Liver (tissue), 3 donors: ENCODE measurements at regions not wholly inside any gene's neighbourhood (a gene's known extent, or its start where the extent isn't known, plus 50 kb on each side); places are given as distances from the start of the nearest gene placed in this dataset.

Experiments used
- NR2F2 ChIP-seq: IDR thresholded peaks from 2 replicates; pipeline ENCODE4 v1.6.1; 2016; ENCODE audit warnings: antibody characterized with exemption
- TAF1 ChIP-seq: conservative IDR thresholded peaks from 2 replicates; pipeline ENCODE4 v1.6.1; 2016; ENCODE audit warnings: antibody characterized with exemption, mild to moderate bottlenecking
- TF ChIP-seq, protein P1 (sequence below): fragments of 150-350 bp; IDR thresholded peaks from 2 replicates; pipeline ENCODE4 v1.5.1; 2017; ENCODE audit warnings: improper control_type of control experiment, low read depth, low read length; ENCODE audit not compliant: missing input control
- TF ChIP-seq, protein P2 (sequence below): IDR thresholded peaks from 2 replicates; pipeline ENCODE4 v1.6.1; 2016; ENCODE audit warnings: antibody characterized with exemption, mild to moderate bottlenecking
- donor health status: healthy.
- donor health status: healthy.

DNA sequence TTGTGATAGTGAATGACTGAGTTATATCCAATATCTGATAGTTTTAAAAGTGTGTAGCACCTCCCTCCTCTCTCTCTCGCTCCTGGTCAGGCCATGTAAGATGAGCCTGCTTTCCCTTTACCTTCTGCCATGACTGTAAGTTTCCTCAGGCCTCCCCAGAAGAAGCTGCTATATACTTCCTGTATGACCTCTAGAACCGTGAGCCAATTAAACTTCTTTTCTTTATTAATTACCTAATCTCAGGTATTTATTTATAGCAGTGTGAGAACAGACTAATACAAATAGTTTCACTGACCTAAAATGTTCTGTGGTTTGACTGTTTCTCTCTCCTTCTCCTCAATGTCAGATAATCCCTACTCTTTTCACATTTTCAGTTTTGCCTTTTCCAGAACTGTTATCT, 321.3 kb upstream of the MBL2 start:
- TF ChIP-seq NR2F2 (no peak), TAF1 (no peak)
- TF ChIP-seq, protein P1, sequence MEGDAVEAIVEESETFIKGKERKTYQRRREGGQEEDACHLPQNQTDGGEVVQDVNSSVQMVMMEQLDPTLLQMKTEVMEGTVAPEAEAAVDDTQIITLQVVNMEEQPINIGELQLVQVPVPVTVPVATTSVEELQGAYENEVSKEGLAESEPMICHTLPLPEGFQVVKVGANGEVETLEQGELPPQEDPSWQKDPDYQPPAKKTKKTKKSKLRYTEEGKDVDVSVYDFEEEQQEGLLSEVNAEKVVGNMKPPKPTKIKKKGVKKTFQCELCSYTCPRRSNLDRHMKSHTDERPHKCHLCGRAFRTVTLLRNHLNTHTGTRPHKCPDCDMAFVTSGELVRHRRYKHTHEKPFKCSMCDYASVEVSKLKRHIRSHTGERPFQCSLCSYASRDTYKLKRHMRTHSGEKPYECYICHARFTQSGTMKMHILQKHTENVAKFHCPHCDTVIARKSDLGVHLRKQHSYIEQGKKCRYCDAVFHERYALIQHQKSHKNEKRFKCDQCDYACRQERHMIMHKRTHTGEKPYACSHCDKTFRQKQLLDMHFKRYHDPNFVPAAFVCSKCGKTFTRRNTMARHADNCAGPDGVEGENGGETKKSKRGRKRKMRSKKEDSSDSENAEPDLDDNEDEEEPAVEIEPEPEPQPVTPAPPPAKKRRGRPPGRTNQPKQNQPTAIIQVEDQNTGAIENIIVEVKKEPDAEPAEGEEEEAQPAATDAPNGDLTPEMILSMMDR: no peak
- TF ChIP-seq, protein P2, sequence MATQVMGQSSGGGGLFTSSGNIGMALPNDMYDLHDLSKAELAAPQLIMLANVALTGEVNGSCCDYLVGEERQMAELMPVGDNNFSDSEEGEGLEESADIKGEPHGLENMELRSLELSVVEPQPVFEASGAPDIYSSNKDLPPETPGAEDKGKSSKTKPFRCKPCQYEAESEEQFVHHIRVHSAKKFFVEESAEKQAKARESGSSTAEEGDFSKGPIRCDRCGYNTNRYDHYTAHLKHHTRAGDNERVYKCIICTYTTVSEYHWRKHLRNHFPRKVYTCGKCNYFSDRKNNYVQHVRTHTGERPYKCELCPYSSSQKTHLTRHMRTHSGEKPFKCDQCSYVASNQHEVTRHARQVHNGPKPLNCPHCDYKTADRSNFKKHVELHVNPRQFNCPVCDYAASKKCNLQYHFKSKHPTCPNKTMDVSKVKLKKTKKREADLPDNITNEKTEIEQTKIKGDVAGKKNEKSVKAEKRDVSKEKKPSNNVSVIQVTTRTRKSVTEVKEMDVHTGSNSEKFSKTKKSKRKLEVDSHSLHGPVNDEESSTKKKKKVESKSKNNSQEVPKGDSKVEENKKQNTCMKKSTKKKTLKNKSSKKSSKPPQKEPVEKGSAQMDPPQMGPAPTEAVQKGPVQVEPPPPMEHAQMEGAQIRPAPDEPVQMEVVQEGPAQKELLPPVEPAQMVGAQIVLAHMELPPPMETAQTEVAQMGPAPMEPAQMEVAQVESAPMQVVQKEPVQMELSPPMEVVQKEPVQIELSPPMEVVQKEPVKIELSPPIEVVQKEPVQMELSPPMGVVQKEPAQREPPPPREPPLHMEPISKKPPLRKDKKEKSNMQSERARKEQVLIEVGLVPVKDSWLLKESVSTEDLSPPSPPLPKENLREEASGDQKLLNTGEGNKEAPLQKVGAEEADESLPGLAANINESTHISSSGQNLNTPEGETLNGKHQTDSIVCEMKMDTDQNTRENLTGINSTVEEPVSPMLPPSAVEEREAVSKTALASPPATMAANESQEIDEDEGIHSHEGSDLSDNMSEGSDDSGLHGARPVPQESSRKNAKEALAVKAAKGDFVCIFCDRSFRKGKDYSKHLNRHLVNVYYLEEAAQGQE: no peak
